ENCODE measurements at regions not wholly inside any gene's neighbourhood (a gene's known extent, or its start where the extent isn't known, plus 50 kb on each side); places are given as distances from the start of the nearest gene placed in this dataset.

- TF ChIP-seq CTCF (IDR thresholded peaks at IDR 0.05; ENCODE audit: insufficient read depth, low read length, poor library complexity, severe bottlenecking) (no peak), EZH2phosphoT487 (conservative IDR thresholded peaks at IDR 0.05; ENCODE audit: low read length) (no peak)
Measured at GRCh38 chr6:71080133-71080532, 123.3 kb upstream of the B3GAT2 start.

Data from SU-DHL-6 (cell line).